GM12878 (cell line): ENCODE measurements at regions not wholly inside any gene's neighbourhood (a gene's known extent, or its start where the extent isn't known, plus 50 kb on each side); places are given as distances from the start of the nearest gene placed in this dataset.

Experiments used
- ATAC-seq: fragments of 200-7000 bp; cut with Tn5 transposase; 3 replicates; pipeline ENCODE4 v1.9.1; 2020; ENCODE audit warnings: mild to moderate bottlenecking, moderate library complexity
- BruUV-seq: library from RNA; stranded (reverse); fragments of 400-500 nt; replicated peaks from 2 replicates; lab custom pipeline; 2021; lab: Mats Ljungman, UMichigan
- CTCF ChIA-PET: fragments of 300-600 bp; sonication (Branson Sonifier 250); formaldehyde crosslinking; extraction: SDS; loops from one replicate; lab custom pipeline; 2021; ENCODE audit warnings: inconsistent platforms; lab: Yijun Ruan, JAX
- POLR2A ChIA-PET: fragments of 350-600 bp; formaldehyde crosslinking; extraction: SDS; loops from one replicate; lab custom pipeline; 2021; ENCODE audit warnings: inconsistent platforms; lab: Charles Lee
- RAD21 ChIA-PET: fragments of 300-600 bp; sonication (Branson Sonifier 250); formaldehyde crosslinking; loops from one replicate; lab custom pipeline; 2023; ENCODE audit warnings: antibody characterized with exemption; ENCODE audit not compliant: unreplicated experiment; lab: Charles Lee
- SMC1A ChIA-PET: fragments of 300-600 bp; sonication (Branson Sonifier 250); formaldehyde crosslinking; loops from one replicate; lab custom pipeline; 2023; ENCODE audit not compliant: unreplicated experiment, uncharacterized antibody; lab: Charles Lee
- DNase-seq: peaks from one replicate; pipeline ENCODE4 v3.0.0-alpha.2; 2011; ENCODE audit warnings: low read depth, low spot score
- FAIRE-seq: peaks from 3 replicates; lab custom pipeline; 2011; peaks lifted over from hg19 to GRCh38; lab: Jason Lieb, UNC
- H2AFZ ChIP-seq: 2 replicates; pipeline ENCODE4 v1.6.0; 2011; ENCODE audit warnings: low read depth, low read length, control low read depth; ENCODE audit not compliant: control insufficient read depth
- H3K27ac ChIP-seq: 2 replicates; pipeline ENCODE4 v1.5.1; 2011; ENCODE audit warnings: control low read depth; ENCODE audit not compliant: control insufficient read depth, insufficient read depth
- H3K27me3 ChIP-seq, 2 experiments: replicated peaks in 1 of 2; 2 replicates each; pipeline versions ENCODE4 v1.6.0 to v1.6.1; 2011; ENCODE audit warnings: low read length in 1 of 2; ENCODE audit not compliant: control insufficient read depth in 2 of 2, insufficient read depth in 2 of 2
- H3K36me3 ChIP-seq, 2 experiments: 2 replicates each; pipeline ENCODE4 v1.5.1; 2011; ENCODE audit warnings: low read length in 1 of 2; ENCODE audit not compliant: control insufficient read depth in 2 of 2, insufficient read depth in 2 of 2
- H3K4me1 ChIP-seq: 2 replicates; pipeline ENCODE4 v1.6.1; 2011; ENCODE audit warnings: mild to moderate bottlenecking, low read length, moderate library complexity, mixed read lengths; ENCODE audit not compliant: control insufficient read depth, insufficient read depth
- H3K4me2 ChIP-seq: 2 replicates; pipeline ENCODE4 v1.6.0; 2011; ENCODE audit warnings: control low read depth; ENCODE audit not compliant: control insufficient read depth, insufficient read depth
- H3K4me3 ChIP-seq: fragments of 200-600 bp; sonication (generic); 2 replicates; pipeline ENCODE4 v1.5.1; 2016
- H3K79me2 ChIP-seq: 2 replicates; pipeline ENCODE4 v1.6.0; 2011; ENCODE audit warnings: low read length; ENCODE audit not compliant: control insufficient read depth, insufficient read depth
- H3K9ac ChIP-seq: 2 replicates; pipeline ENCODE4 v1.8.0; 2011; ENCODE audit warnings: low read length, control low read depth, mixed read lengths; ENCODE audit not compliant: control insufficient read depth, insufficient read depth
- H3K9me3 ChIP-seq: replicated peaks from 3 replicates; pipeline ENCODE4 v1.5.1; 2011; ENCODE audit warnings: mild to moderate bottlenecking, low read length; ENCODE audit not compliant: control insufficient read depth, insufficient read depth
- H4K20me1 ChIP-seq: 2 replicates; pipeline ENCODE4 v1.6.0; 2011; ENCODE audit not compliant: control insufficient read depth, insufficient read depth
- EZH2 ChIP-seq: IDR thresholded peaks from 2 replicates; pipeline ENCODE4 v1.6.1; 2012; ENCODE audit warnings: low read depth, mild to moderate bottlenecking, control low read depth, inconsistent platforms, low read length, borderline replicate concordance; ENCODE audit not compliant: control insufficient read depth
- IRF4 ChIP-seq: IDR thresholded peaks from 2 replicates; pipeline ENCODE4 v1.6.1; 2011; ENCODE audit warnings: low read depth, low read length
- JUND ChIP-seq: IDR thresholded peaks from 2 replicates; pipeline ENCODE4 v1.6.1; 2012; ENCODE audit warnings: low read depth, mild to moderate bottlenecking, low read length, improper control_type of control experiment, moderate library complexity
- NR2C2 ChIP-seq: IDR thresholded peaks from 2 replicates; pipeline ENCODE4 v1.6.1; 2011; ENCODE audit warnings: borderline replicate concordance, low read depth; ENCODE audit not compliant: control insufficient read depth, insufficient read length
- PML ChIP-seq: IDR thresholded peaks from 2 replicates; pipeline ENCODE4 v1.6.1; 2012; ENCODE audit warnings: low read length, inconsistent platforms
- RCOR1 ChIP-seq: conservative IDR thresholded peaks from 2 replicates; pipeline ENCODE4 v1.6.1; 2012; ENCODE audit warnings: low read depth, low read length, improper control_type of control experiment
- SMC3 ChIP-seq: IDR thresholded peaks from 2 replicates; pipeline ENCODE4 v1.6.1; 2011; ENCODE audit warnings: low read length, improper control_type of control experiment, borderline replicate concordance
- SPI1 ChIP-seq: IDR thresholded peaks from 2 replicates; pipeline ENCODE4 v1.6.1; 2011; ENCODE audit warnings: low read depth, mild to moderate bottlenecking, low read length, moderate library complexity, borderline replicate concordance; ENCODE audit not compliant: insufficient read depth
- YBX1 ChIP-seq: fragments of 450-650 bp; IDR thresholded peaks from 2 replicates; pipeline ENCODE4 v1.6.1; 2016; ENCODE audit warnings: antibody characterized with exemption
- ZBED1 ChIP-seq: IDR thresholded peaks from 2 replicates; pipeline ENCODE4 v1.6.1; 2016; ENCODE audit warnings: borderline replicate concordance
- ZNF207 ChIP-seq: fragments of 450-650 bp; IDR thresholded peaks from 2 replicates; pipeline ENCODE4 v1.6.1; 2014; ENCODE audit warnings: antibody characterized with exemption, mild to moderate bottlenecking, borderline replicate concordance
- ZZZ3 ChIP-seq: IDR thresholded peaks from 2 replicates; pipeline ENCODE4 v1.6.1; 2011; ENCODE audit warnings: low read depth; ENCODE audit not compliant: control insufficient read depth, insufficient read length
- WGBS: methylation state at CpG from one replicate; pipeline ENCODE4 v1.1.6; 2016; ENCODE audit warnings: low lambda C conversion rate; ENCODE audit not compliant: insufficient replicate concordance, insufficient coverage; ENCODE audit errors: missing lambda C conversion rate; 5-methylcytosine and 5-hydroxymethylcytosine counted together
- in situ Hi-C: fragments of 300-500 bp; cut with MboI; formaldehyde crosslinking; loops from 9 replicates; pipeline ENCODE4 v1.14.3; 2018; ENCODE audit warnings: mixed read lengths
- intact Hi-C: fragments of 100-400 bp; cut with micrococcal nuclease; formaldehyde crosslinking; loops from one replicate; pipeline ENCODE4 v1.14.2; 2022; ENCODE audit not compliant: unreplicated experiment
- TF ChIP-seq, protein P1 (sequence below): fragments of 150-350 bp; IDR thresholded peaks from 2 replicates; pipeline ENCODE4 v1.6.1; 2016; ENCODE audit warnings: low read depth, low read length
- TF ChIP-seq, protein P2 (sequence below): IDR thresholded peaks from 2 replicates; pipeline ENCODE4 v1.6.1; 2012; ENCODE audit warnings: low read depth, low read length, improper control_type of control experiment

- TF ChIP-seq ZNF207 (no peak), IRF4 (no peak), RCOR1 (no peak), NR2C2 (no peak)
- TF ChIP-seq, protein P1, sequence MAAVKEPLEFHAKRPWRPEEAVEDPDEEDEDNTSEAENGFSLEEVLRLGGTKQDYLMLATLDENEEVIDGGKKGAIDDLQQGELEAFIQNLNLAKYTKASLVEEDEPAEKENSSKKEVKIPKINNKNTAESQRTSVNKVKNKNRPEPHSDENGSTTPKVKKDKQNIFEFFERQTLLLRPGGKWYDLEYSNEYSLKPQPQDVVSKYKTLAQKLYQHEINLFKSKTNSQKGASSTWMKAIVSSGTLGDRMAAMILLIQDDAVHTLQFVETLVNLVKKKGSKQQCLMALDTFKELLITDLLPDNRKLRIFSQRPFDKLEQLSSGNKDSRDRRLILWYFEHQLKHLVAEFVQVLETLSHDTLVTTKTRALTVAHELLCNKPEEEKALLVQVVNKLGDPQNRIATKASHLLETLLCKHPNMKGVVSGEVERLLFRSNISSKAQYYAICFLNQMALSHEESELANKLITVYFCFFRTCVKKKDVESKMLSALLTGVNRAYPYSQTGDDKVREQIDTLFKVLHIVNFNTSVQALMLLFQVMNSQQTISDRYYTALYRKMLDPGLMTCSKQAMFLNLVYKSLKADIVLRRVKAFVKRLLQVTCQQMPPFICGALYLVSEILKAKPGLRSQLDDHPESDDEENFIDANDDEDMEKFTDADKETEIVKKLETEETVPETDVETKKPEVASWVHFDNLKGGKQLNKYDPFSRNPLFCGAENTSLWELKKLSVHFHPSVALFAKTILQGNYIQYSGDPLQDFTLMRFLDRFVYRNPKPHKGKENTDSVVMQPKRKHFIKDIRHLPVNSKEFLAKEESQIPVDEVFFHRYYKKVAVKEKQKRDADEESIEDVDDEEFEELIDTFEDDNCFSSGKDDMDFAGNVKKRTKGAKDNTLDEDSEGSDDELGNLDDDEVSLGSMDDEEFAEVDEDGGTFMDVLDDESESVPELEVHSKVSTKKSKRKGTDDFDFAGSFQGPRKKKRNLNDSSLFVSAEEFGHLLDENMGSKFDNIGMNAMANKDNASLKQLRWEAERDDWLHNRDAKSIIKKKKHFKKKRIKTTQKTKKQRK, result no peak
- TF ChIP-seq, all 136 proteins: peak for 0
Observed at GRCh38 chr5:154571325-154572035, 93.5 kb upstream of the HAND1 start (continued).

DNA sequence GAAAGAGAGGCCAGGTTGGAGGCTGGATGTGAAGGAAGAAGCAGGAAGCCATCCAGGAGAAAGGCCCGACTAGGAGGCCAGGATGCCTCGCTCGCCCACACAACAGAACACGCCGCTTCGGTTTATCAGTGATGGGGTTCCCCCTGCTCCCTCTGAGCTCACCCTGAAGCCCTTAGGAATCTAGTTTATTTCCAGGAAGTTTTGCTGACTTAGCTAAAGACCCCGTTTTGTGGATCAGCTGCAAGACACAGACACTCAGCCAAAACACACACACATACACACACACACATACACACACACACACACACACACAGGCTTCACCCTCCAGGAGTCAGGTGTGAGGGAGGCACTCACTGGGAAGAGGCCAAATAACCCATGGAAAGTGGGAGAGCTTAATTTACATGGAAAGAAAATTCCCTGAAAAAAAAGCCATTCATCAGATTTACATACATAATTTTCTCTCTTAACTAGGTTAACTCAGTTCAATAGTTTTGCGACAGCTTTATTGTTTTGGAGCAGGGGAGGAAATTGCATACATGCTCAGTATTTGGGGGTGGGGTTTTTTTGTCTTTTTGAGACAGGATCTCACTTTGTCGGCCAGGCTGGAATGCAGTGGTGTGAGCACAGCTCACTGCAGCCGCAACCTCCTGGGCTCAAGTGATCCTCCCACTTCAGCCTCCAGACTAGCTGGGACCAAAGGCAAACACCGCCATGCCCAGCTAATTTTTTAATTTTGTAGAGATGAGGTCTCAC lies 92.7 kb upstream of the HAND1 start:
- H4K20me1 ChIP-seq, result no peaks in the 10 kb centered on the region
- H3K4me1 ChIP-seq, result peaks cover 6% of the 10 kb centered on the region
- H3K9me3 ChIP-seq, result no peaks in the 10 kb centered on the region
- 76% methylated on average over 11 of the region's 11 CpGs for WGBS
- no peak overlapping the region for H2AFZ ChIP-seq
- ChIA-PET RAD21 (no interaction called here), SMC1A (interaction anchor here (0.9 to 7.7 kb wide), 3 partner anchors 50 to 103 kb away, joined by 3 to 90 read pairs (median 4); no protein-coding TSS in a partner anchor)
- H3K4me3 ChIP-seq, result no peak overlapping the region
- no peak overlapping the region for H3K4me2 ChIP-seq
- DNase-seq, result no peak
- in situ Hi-C loops, result no loop called here
- H3K9ac ChIP-seq, result no peak overlapping the region
- TF ChIP-seq YBX1 (no peak), SPI1 (no peak), ZZZ3 (no peak), ZBED1 (no peak), SMC3 (no peak), JUND (no peak), PML (no peak), EZH2 (no peak)
- TF ChIP-seq, protein P2, sequence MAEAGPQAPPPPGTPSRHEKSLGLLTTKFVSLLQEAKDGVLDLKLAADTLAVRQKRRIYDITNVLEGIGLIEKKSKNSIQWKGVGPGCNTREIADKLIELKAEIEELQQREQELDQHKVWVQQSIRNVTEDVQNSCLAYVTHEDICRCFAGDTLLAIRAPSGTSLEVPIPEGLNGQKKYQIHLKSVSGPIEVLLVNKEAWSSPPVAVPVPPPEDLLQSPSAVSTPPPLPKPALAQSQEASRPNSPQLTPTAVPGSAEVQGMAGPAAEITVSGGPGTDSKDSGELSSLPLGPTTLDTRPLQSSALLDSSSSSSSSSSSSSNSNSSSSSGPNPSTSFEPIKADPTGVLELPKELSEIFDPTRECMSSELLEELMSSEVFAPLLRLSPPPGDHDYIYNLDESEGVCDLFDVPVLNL, result no peak
- TF ChIP-seq, all 136 proteins: peak for 0
- H3K27me3 ChIP-seq, result no peaks in the 10 kb centered on the region
- H3K36me3 ChIP-seq, result no peaks in the 10 kb centered on the region
- no peak overlapping the region for H3K27ac ChIP-seq
- ATAC-seq (no peak), FAIRE-seq (no peak)
- intact Hi-C loops, result no loop called here
- H3K79me2 ChIP-seq, result no peaks in the 10 kb centered on the region
- CTCF ChIA-PET, result interaction anchor here (0.6 to 3.0 kb wide), 4 partner anchors 50 to 165 kb away, joined by 3 to 12 read pairs (median 8); no protein-coding TSS in a partner anchor
- POLR2A ChIA-PET, result no interaction called here
- no TSS peak for BruUV-seq
